Endothelial cell of umbilical vein (primary cell): ENCODE measurements at regions not wholly inside any gene's neighbourhood (a gene's known extent, or its start where the extent isn't known, plus 50 kb on each side); places are given as distances from the start of the nearest gene placed in this dataset.

Source experiments
- BruUV-seq: library from RNA; stranded (reverse); fragments of 400-500 nt; replicated peaks from 2 replicates; lab custom pipeline; 2021; lab: Mats Ljungman, UMichigan
- CTCF ChIA-PET: fragments of 300-600, 350-600 bp; sonication (Branson Sonifier 250); formaldehyde crosslinking; loops from one replicate; lab custom pipeline; 2021; ENCODE audit warnings: antibody characterized with exemption, inconsistent platforms; lab: Charles Lee
- POLR2A ChIA-PET: fragments of 300-600, 350-600 bp; sonication (Branson Sonifier 250); formaldehyde crosslinking; loops from one replicate; lab custom pipeline; 2021; ENCODE audit warnings: antibody characterized with exemption, inconsistent platforms; lab: Charles Lee
- DNase-seq: peaks from one replicate; pipeline ENCODE4 v3.0.0-alpha.2; 2011; ENCODE audit warnings: low read depth, low spot score
- FAIRE-seq: peaks from 2 replicates; lab custom pipeline; 2011; peaks lifted over from hg19 to GRCh38; lab: Jason Lieb, UNC
- H2AFZ ChIP-seq: 2 replicates; pipeline ENCODE4 v1.6.0; 2012; ENCODE audit warnings: low read depth, low read length, control low read depth, inconsistent platforms
- H3K27ac ChIP-seq: 2 replicates; pipeline ENCODE4 v1.5.1; 2011; ENCODE audit warnings: low read depth, mild to moderate bottlenecking, control low read depth, low read length, moderate library complexity; ENCODE audit not compliant: insufficient read depth
- H3K27me3 ChIP-seq, 2 experiments: 2 replicates each; pipeline versions ENCODE4 v1.6.0 to v1.6.1; 2011; ENCODE audit warnings: low read length in 2 of 2, mixed read lengths in 1 of 2; ENCODE audit not compliant: control insufficient read depth in 2 of 2, insufficient read depth in 2 of 2
- H3K36me3 ChIP-seq, 2 experiments: 2 replicates in 1 of 2; 3 replicates in 1 of 2; pipeline ENCODE4 v1.5.1; 2011; ENCODE audit warnings: low read length in 2 of 2, mild to moderate bottlenecking in 1 of 2, moderate library complexity in 1 of 2; ENCODE audit not compliant: control insufficient read depth in 2 of 2, insufficient read depth in 2 of 2; ENCODE audit errors: extremely low read depth in 1 of 2
- H3K4me1 ChIP-seq: 3 replicates; pipeline ENCODE4 v1.5.1; 2011; ENCODE audit warnings: mild to moderate bottlenecking, low read length; ENCODE audit not compliant: control insufficient read depth, insufficient read depth; ENCODE audit errors: extremely low read depth
- H3K4me2 ChIP-seq: 2 replicates; pipeline ENCODE4 v1.6.1; 2011; ENCODE audit warnings: low read length, control low read depth, mixed read lengths; ENCODE audit not compliant: insufficient read depth
- H3K4me3 ChIP-seq, 3 experiments: fragments of 200-600 bp in 1 of 3; sonication (generic), shearing (Covaris generic) in 1 of 3; replicated peaks in 1 of 3; 2 replicates each; pipeline ENCODE4 v1.5.1; 2011 to 2016; ENCODE audit warnings: control low read depth in 3 of 3, low read length in 3 of 3, mild to moderate bottlenecking in 2 of 3, inconsistent platforms in 1 of 3, low read depth in 1 of 3, moderate library complexity in 1 of 3; ENCODE audit not compliant: insufficient read depth in 1 of 3
- H3K79me2 ChIP-seq: 2 replicates; pipeline ENCODE4 v1.6.0; 2012; ENCODE audit warnings: low read length, inconsistent platforms; ENCODE audit not compliant: control insufficient read depth, insufficient read depth
- H3K9ac ChIP-seq: replicated peaks from 2 replicates; pipeline ENCODE3; 2011; ENCODE audit warnings: low read length, control low read depth; ENCODE audit not compliant: insufficient read depth; ENCODE audit errors: extremely low read depth
- H3K9me1 ChIP-seq: replicated peaks from 3 replicates; pipeline ENCODE4 v1.6.0; 2011; ENCODE audit warnings: mild to moderate bottlenecking, low read length; ENCODE audit not compliant: control insufficient read depth, insufficient read depth; ENCODE audit errors: extremely low read depth
- H3K9me3 ChIP-seq: replicated peaks from 2 replicates; pipeline ENCODE4 v1.5.1; 2012; ENCODE audit warnings: low read length, inconsistent platforms; ENCODE audit not compliant: control insufficient read depth, insufficient read depth
- H4K20me1 ChIP-seq: replicated peaks from 2 replicates; pipeline ENCODE3; 2011; ENCODE audit warnings: mild to moderate bottlenecking, low read length; ENCODE audit not compliant: control insufficient read depth, insufficient read depth; ENCODE audit errors: extremely low read depth
- EZH2 ChIP-seq: IDR thresholded peaks from 2 replicates; pipeline ENCODE4 v1.6.1; 2012; ENCODE audit warnings: borderline replicate concordance, low read depth, mild to moderate bottlenecking, moderate library complexity, low read length, inconsistent platforms; ENCODE audit not compliant: severe bottlenecking
- FOS ChIP-seq: IDR thresholded peaks from 2 replicates; pipeline ENCODE4 v1.6.1; 2011; ENCODE audit warnings: mild to moderate bottlenecking, low read length, moderate library complexity, borderline replicate concordance; ENCODE audit not compliant: insufficient read depth
- GATA2 ChIP-seq: IDR thresholded peaks from 2 replicates; pipeline ENCODE4 v1.7.0; 2011; ENCODE audit warnings: low read depth, mild to moderate bottlenecking, moderate library complexity, mixed read lengths, low read length; ENCODE audit not compliant: insufficient read length, insufficient read depth
- JUN ChIP-seq: IDR thresholded peaks from 2 replicates; pipeline ENCODE4 v1.6.1; 2011; ENCODE audit warnings: borderline replicate concordance, low read depth; ENCODE audit not compliant: insufficient read length, insufficient read depth
- MYC ChIP-seq: IDR thresholded peaks from one replicate; pipeline ENCODE4 v1.6.1; 2011; ENCODE audit warnings: mild to moderate bottlenecking, low read depth, low read length
- POLR2A ChIP-seq: IDR thresholded peaks from 2 replicates; pipeline ENCODE4 v1.6.1; 2012; ENCODE audit warnings: low read depth, mild to moderate bottlenecking, control low read depth, low read length
- POLR2AphosphoS5 ChIP-seq: IDR thresholded peaks from 2 replicates; pipeline ENCODE4 v1.6.1; 2012; ENCODE audit warnings: low read depth, mild to moderate bottlenecking, control low read depth, low read length, moderate library complexity; ENCODE audit not compliant: insufficient read depth
- dilution Hi-C: fragments of 300-500 bp; cut with MboI; formaldehyde crosslinking; loops from one replicate; pipeline ENCODE4 v1.15.0; 2019; ENCODE audit warnings: low sequenced_read_pairs; ENCODE audit not compliant: extremely low pct_ligation_motif_present
- intact Hi-C: fragments of 100-400 bp; cut with micrococcal nuclease; formaldehyde crosslinking; loops from one replicate; pipeline ENCODE4 v1.10.0; 2022
- TF ChIP-seq, protein P1 (sequence below), 2 donors: IDR thresholded peaks; 1 replicate in 1 of 2; 2 replicates in 1 of 2; pipeline ENCODE4 v1.5.1; 2011; ENCODE audit warnings: low read length in 2 of 2, mild to moderate bottlenecking in 2 of 2, moderate library complexity in 2 of 2, control low read depth in 1 of 2, inconsistent platforms in 1 of 2, low read depth in 1 of 2; ENCODE audit not compliant: insufficient read depth in 1 of 2; ENCODE audit errors: extremely low read depth in 1 of 2
- TF ChIP-seq, protein P2 (sequence below): IDR thresholded peaks from 2 replicates; pipeline ENCODE4 v1.6.1; 2011; ENCODE audit not compliant: insufficient read depth, insufficient read length

DNA sequence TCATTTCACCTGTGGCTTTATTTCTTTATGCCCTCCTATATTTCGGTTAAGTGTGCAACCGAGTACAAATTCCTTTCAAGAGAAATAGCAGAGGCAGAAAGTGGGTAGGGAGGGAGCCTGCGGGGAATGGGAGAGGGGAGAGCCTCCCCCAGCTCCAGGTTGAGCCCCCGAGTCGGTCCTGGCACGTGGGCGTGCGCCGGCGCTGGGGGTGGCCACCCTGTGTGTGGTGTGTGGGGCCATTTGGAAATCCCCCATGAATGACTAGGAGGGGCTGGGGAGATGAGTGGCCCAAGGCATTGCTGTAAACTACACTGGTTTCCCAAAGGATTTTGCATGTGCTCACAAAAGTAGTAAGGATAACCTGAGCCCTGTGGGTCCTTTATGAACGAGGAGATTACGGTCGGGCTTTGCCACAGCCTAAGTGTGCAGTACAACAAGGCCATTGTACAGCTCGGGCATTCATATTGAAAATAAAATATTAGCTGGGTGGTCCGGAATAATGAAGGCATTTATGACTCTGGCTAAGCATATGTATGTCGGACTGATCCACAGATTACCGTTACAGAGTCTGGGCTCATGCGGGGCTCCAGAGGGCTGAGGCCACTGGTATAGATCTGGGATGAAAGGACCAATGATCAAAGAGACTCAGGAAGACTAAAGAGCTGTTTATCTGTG lies 84.5 kb upstream of the RALGAPA2 start:
- FAIRE-seq (no peak), DNase-seq (no peak)
- H2AFZ ChIP-seq, result no peak overlapping the region
- intact Hi-C loops (no loop called here), dilution Hi-C loops (no loop called here)
- H3K9me3 ChIP-seq, result no peaks in the 10 kb centered on the region
- H3K4me2 ChIP-seq, result no peak overlapping the region
- peaks cover 4% of the 10 kb centered on the region for H3K4me1 ChIP-seq
- H3K36me3 ChIP-seq, result no peaks in the 10 kb centered on the region
- H3K27ac ChIP-seq, result no peak overlapping the region
- H4K20me1 ChIP-seq, result no peaks in the 10 kb centered on the region
- CTCF ChIA-PET, result interaction anchor here (1.9 kb wide), 1 partner anchor 10 kb away, joined by 4 read pairs; no protein-coding TSS in a partner anchor
- H3K9me1 ChIP-seq, result no peaks in the 10 kb centered on the region
- H3K4me3 ChIP-seq, result no peak overlapping the region
- H3K79me2 ChIP-seq, result no peaks in the 10 kb centered on the region
- BruUV-seq, result no TSS peak
- peaks cover 2 to 8% of the 10 kb centered on the region in 2 experiments for H3K27me3 ChIP-seq
- no peak overlapping the region for H3K9ac ChIP-seq
- POLR2A ChIA-PET, result no interaction called here
- TF ChIP-seq MYC (no peak), FOS (no peak), EZH2 (no peak), GATA2 (no peak), POLR2A (no peak), JUN (no peak), POLR2AphosphoS5 (no peak)
- TF ChIP-seq, protein P1, sequence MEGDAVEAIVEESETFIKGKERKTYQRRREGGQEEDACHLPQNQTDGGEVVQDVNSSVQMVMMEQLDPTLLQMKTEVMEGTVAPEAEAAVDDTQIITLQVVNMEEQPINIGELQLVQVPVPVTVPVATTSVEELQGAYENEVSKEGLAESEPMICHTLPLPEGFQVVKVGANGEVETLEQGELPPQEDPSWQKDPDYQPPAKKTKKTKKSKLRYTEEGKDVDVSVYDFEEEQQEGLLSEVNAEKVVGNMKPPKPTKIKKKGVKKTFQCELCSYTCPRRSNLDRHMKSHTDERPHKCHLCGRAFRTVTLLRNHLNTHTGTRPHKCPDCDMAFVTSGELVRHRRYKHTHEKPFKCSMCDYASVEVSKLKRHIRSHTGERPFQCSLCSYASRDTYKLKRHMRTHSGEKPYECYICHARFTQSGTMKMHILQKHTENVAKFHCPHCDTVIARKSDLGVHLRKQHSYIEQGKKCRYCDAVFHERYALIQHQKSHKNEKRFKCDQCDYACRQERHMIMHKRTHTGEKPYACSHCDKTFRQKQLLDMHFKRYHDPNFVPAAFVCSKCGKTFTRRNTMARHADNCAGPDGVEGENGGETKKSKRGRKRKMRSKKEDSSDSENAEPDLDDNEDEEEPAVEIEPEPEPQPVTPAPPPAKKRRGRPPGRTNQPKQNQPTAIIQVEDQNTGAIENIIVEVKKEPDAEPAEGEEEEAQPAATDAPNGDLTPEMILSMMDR (IDR thresholded peaks at IDR 0.05; ENCODE audit: extremely low read depth in 1 of 2, insufficient read depth in 1 of 2, low read depth in 1 of 2, low read length in 2 of 2), result no peak
- TF ChIP-seq, protein P2, sequence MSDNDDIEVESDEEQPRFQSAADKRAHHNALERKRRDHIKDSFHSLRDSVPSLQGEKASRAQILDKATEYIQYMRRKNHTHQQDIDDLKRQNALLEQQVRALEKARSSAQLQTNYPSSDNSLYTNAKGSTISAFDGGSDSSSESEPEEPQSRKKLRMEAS, result no peak
